Activated naive CD4-positive, alpha-beta T cell treated with anti-CD3 and anti-CD28 coated beads for 36 hours (primary cell): ENCODE measurements at regions not wholly inside any gene's neighbourhood (a gene's known extent, or its start where the extent isn't known, plus 50 kb on each side); places are given as distances from the start of the nearest gene placed in this dataset.
"Not testable (repeated sequence)": the region's sequence is repeated elsewhere in the genome, so short reads cannot be mapped to it uniquely, and the experiment has no call there.

Experiments
- CTCF ChIA-PET: fragments of 350-600 bp; sonication (Branson Sonifier 250); formaldehyde crosslinking; loops from one replicate; lab custom pipeline; 2021; ENCODE audit warnings: antibody characterized with exemption; lab: Charles Lee
- DNase-seq: peaks from one replicate; pipeline ENCODE4 v3.0.0-alpha.2; 2020
- H3K27ac Mint-ChIP-seq: one replicate; pipeline ENCODE4 v1.8.0; 2021; ENCODE audit warnings: mild to moderate bottlenecking, mixed read lengths
- H3K27me3 Mint-ChIP-seq: one replicate; pipeline ENCODE4 v1.8.0; 2021; ENCODE audit warnings: low read depth, mixed read lengths
- H3K36me3 Mint-ChIP-seq: one replicate; pipeline ENCODE4 v1.8.0; 2021; ENCODE audit warnings: low read depth, mixed read lengths
- H3K4me1 Mint-ChIP-seq: one replicate; pipeline ENCODE4 v1.8.0; 2021; ENCODE audit warnings: low read depth, mixed read lengths
- H3K4me3 Mint-ChIP-seq: one replicate; pipeline ENCODE4 v1.8.0; 2021; ENCODE audit warnings: mild to moderate bottlenecking, moderate library complexity, mixed read lengths
- H3K9me3 Mint-ChIP-seq: one replicate; pipeline ENCODE4 v1.8.0; 2021; ENCODE audit warnings: mixed read lengths
- intact Hi-C: fragments of 100-400 bp; cut with micrococcal nuclease; formaldehyde crosslinking; loops from one replicate; pipeline ENCODE4 v1.15.1; 2023

- H3K9me3 Mint-ChIP-seq, H3K36me3 Mint-ChIP-seq, H3K27ac Mint-ChIP-seq, H3K27me3 Mint-ChIP-seq, DNase-seq, H3K4me1 Mint-ChIP-seq, intact Hi-C loops, H3K4me3 Mint-ChIP-seq, CTCF ChIA-PET: not testable (repeated sequence)
Measured at GRCh38 chr21:10428981-10429534, 92.3 kb upstream of the TPTE start.

DNA sequence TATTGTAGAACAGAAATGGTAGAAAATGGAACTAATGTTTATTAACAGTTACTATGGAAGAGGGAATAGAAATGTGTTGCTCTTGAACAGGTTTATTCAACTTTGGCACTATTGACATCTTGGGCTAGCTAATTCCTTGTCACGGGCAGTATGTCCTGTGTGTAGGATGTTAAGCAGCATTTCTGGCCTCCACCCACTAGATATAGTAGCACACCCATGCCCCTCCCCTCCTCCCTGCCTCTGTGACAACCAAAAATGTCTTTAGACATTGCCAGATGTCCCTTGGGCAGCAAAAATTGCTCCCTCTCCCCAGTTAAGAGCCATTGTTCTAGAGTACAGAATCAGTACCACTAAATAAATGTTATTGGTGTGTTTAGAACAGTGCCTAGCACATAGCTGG lies 91.4 kb upstream of the TPTE start:
- CTCF ChIA-PET, result no interaction called here
- Mint-ChIP-seq H3K27ac (no peak overlapping the region), H3K9me3 (peaks cover 3% of the 10 kb centered on the region), H3K27me3 (no peaks in the 10 kb centered on the region), H3K4me1 (no peaks in the 10 kb centered on the region), H3K4me3 (no peak overlapping the region), H3K36me3 (no peaks in the 10 kb centered on the region)
- no peak for DNase-seq
- intact Hi-C loops, result no loop called here

DNA sequence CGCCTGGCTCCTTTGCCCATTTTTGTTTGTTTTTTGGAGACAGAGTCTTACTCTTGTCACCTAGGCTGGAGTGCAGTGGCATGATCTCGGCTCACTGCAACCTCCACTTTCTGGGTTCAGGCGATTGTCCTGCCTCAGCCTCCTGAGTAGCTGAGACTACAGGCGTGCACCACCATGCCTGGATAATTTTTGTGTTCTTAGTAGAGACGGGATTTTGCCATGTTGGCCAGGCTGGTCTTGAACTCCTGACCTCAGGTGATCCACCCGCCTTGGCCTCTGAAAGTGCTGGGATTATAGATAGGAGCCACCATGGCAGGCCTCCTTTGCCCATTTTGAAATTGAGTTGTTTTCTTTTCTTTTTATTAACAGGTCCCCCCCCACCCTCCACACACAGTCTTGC lies 89.4 kb upstream of the TPTE start:
- intact Hi-C loops, CTCF ChIA-PET, H3K36me3 Mint-ChIP-seq, DNase-seq, H3K27ac Mint-ChIP-seq, H3K27me3 Mint-ChIP-seq, H3K4me3 Mint-ChIP-seq, H3K9me3 Mint-ChIP-seq, H3K4me1 Mint-ChIP-seq: not testable (repeated sequence)

DNA sequence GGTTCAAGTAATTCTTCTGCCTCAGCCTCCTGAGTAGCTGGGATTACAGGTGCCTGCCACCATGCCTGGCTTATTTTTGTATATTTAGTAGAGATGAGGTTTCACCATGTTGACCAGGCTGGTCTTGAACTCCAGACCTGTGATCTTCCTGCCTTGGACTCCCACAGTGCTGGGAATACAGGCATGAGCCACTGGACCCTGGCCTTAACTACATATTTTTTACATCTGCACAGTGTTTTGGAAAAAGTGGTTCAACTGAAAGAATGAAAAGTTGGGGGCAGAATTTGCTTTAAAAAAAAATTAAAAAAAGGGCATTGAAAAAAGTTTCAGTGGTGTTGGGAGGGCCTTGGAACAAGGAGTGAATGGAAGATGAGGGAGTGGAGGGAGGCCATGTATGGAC lies 88.9 kb upstream of the TPTE start:
- H3K4me1 Mint-ChIP-seq, CTCF ChIA-PET, H3K36me3 Mint-ChIP-seq, H3K9me3 Mint-ChIP-seq, H3K27me3 Mint-ChIP-seq, DNase-seq, H3K27ac Mint-ChIP-seq, H3K4me3 Mint-ChIP-seq, intact Hi-C loops: not testable (repeated sequence)

GRCh38 chr21:10437977-10438376 lies 83.4 kb upstream of the TPTE start:
- H3K4me3 Mint-ChIP-seq, intact Hi-C loops, H3K4me1 Mint-ChIP-seq, H3K36me3 Mint-ChIP-seq, CTCF ChIA-PET, H3K27me3 Mint-ChIP-seq, DNase-seq, H3K27ac Mint-ChIP-seq: not testable (repeated sequence)
- H3K9me3 Mint-ChIP-seq, result peaks cover 13% of the 10 kb centered on the region

DNA sequence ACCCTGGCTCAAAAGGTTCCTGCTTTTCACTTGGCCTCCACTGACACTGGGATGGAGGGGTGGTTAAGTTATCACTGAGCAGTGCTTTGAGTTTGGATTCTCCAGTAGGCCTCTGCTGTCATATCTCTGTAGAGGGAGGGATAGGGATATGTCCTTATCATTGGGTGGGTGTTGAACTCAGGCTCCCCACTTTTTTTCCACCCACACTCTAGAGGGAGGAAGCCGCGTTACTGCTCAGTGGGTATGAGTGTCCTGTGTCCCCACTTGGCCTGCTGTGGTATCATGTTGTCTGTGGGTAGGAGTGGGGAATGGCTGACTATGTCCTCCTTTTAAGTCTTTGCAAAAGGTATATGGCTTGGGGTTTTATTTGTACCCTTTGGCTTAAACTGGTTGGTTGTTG lies 80.7 kb upstream of the TPTE start:
- H3K27me3 Mint-ChIP-seq, CTCF ChIA-PET, H3K4me3 Mint-ChIP-seq, H3K4me1 Mint-ChIP-seq, H3K9me3 Mint-ChIP-seq, DNase-seq, H3K36me3 Mint-ChIP-seq, intact Hi-C loops, H3K27ac Mint-ChIP-seq: not testable (repeated sequence)

- H3K4me3 Mint-ChIP-seq, DNase-seq, CTCF ChIA-PET, intact Hi-C loops, H3K36me3 Mint-ChIP-seq, H3K27ac Mint-ChIP-seq, H3K27me3 Mint-ChIP-seq, H3K4me1 Mint-ChIP-seq, H3K9me3 Mint-ChIP-seq: not testable (repeated sequence)
Measured at GRCh38 chr21:10442018-10442417, 79.4 kb upstream of the TPTE start.

DNA sequence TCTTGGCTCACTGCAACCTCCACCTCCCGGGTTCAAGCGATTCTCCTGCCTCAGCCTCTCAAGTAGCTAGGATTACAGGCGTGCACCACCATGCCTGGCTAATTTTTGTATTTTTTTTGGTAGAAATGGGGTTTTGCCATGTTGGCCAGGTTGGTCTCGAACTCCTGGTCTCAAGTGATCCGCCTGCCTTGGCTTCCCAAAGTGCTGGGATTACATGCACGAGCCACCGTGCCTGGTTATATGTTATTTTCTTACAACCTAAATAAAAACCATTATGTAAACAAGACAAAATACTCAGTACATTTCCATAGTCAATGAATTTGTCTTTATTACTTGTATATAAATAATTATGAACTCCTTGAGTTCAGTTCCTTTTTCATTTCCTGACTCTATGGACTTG lies 75.7 kb upstream of the TPTE start:
- H3K4me1 Mint-ChIP-seq, H3K27me3 Mint-ChIP-seq, DNase-seq, H3K4me3 Mint-ChIP-seq, intact Hi-C loops, H3K36me3 Mint-ChIP-seq, CTCF ChIA-PET, H3K9me3 Mint-ChIP-seq, H3K27ac Mint-ChIP-seq: not testable (repeated sequence)

- H3K9me3 Mint-ChIP-seq, H3K27me3 Mint-ChIP-seq, DNase-seq, intact Hi-C loops, CTCF ChIA-PET, H3K36me3 Mint-ChIP-seq, H3K4me1 Mint-ChIP-seq, H3K27ac Mint-ChIP-seq, H3K4me3 Mint-ChIP-seq: not testable (repeated sequence)
Measured at GRCh38 chr21:10449451-10449850, 71.9 kb upstream of the TPTE start.

DNA sequence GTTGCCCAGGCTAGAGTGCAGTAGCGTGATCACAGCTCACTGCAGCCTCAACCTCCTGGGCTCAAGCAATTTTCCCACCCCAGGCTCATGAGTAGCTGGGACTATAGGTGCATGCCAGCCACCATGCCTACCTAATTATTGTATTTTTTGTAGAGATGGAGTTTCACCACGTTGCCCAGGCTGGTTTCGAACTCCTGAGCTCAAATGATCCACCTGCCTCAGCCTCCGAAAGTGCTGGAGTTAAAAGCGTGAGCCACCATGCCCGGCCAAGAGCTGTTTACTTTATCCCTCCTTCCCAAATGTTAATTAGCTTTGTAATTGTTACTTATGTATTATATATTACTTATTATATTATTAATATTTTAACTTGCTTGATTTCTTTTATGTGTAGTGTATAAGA lies 70.1 kb upstream of the TPTE start:
- H3K9me3 Mint-ChIP-seq, CTCF ChIA-PET, H3K36me3 Mint-ChIP-seq, H3K4me1 Mint-ChIP-seq, intact Hi-C loops, H3K4me3 Mint-ChIP-seq, DNase-seq, H3K27ac Mint-ChIP-seq, H3K27me3 Mint-ChIP-seq: not testable (repeated sequence)

- H3K9me3 Mint-ChIP-seq, H3K36me3 Mint-ChIP-seq, CTCF ChIA-PET, H3K27me3 Mint-ChIP-seq, H3K4me1 Mint-ChIP-seq, intact Hi-C loops, H3K4me3 Mint-ChIP-seq, H3K27ac Mint-ChIP-seq, DNase-seq: not testable (repeated sequence)
Measured at GRCh38 chr21:10457765-10458164, 63.6 kb upstream of the TPTE start.

DNA sequence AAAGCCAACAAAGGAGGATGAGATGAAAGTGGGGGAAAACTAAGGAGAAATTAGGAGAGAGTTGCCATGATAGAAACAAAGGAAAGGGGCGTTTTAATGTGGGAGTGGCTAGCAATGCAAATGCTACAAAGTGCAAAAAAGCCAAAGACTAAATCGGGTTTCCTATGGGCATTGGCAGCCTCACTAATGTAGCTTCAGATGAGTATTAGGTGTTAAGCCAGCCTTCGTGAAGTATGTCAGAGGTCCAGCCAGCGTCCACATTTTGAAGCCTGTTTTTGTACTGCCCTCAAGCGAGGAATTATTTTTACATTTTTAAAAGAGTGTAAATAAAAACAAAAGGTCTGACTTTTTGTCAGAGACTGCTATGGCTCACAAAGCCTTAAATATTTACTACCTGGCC lies 60.4 kb upstream of the TPTE start:
- CTCF ChIA-PET, H3K9me3 Mint-ChIP-seq, H3K27me3 Mint-ChIP-seq, H3K27ac Mint-ChIP-seq, H3K4me1 Mint-ChIP-seq, H3K4me3 Mint-ChIP-seq, intact Hi-C loops, DNase-seq, H3K36me3 Mint-ChIP-seq: not testable (repeated sequence)

- H3K27me3 Mint-ChIP-seq, H3K9me3 Mint-ChIP-seq, intact Hi-C loops, CTCF ChIA-PET, H3K36me3 Mint-ChIP-seq, H3K4me3 Mint-ChIP-seq, H3K27ac Mint-ChIP-seq, DNase-seq, H3K4me1 Mint-ChIP-seq: not testable (repeated sequence)
Measured at GRCh38 chr21:10461445-10461844, 59.9 kb upstream of the TPTE start.

DNA sequence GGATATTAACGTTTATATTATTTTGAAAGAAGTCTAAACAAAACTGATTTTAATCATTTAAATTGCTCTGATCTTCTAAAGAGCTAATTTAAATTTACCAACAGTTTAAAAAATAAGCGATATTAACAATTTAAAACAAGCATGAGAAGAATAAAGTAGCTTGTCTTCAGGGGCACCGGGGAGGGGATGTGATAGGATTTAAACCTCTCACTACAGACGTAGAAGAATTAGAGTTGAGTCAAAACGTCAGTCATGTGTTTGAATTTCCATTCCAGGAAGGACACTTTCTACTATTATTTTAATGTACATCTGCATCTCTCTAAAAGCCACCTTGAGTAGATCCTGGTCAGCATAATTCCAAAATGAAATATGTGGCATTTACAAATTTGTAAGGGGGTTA lies 58.2 kb upstream of the TPTE start:
- H3K4me3 Mint-ChIP-seq, result no peak overlapping the region
- H3K27me3 Mint-ChIP-seq, result no peaks in the 10 kb centered on the region
- H3K36me3 Mint-ChIP-seq, result no peaks in the 10 kb centered on the region
- DNase-seq, result no peak
- CTCF ChIA-PET, result no interaction called here
- intact Hi-C loops, result no loop called here
- no peaks in the 10 kb centered on the region for H3K9me3 Mint-ChIP-seq
- H3K4me1 Mint-ChIP-seq, result no peaks in the 10 kb centered on the region
- H3K27ac Mint-ChIP-seq, result no peak overlapping the region
